NCI-H526 treated with DMSO at 0.1 percent for 48 hours (cell line): ENCODE measurements at regions not wholly inside any gene's neighbourhood (a gene's known extent, or its start where the extent isn't known, plus 50 kb on each side); places are given as distances from the start of the nearest gene placed in this dataset.
"Not testable (repeated sequence)": the region's sequence is repeated elsewhere in the genome, so short reads cannot be mapped to it uniquely, and the experiment has no call there.

Experiments used
- DNase-seq: peaks from one replicate; lab custom pipeline; 2025; lab: John Stamatoyannopoulos, UW

DNA sequence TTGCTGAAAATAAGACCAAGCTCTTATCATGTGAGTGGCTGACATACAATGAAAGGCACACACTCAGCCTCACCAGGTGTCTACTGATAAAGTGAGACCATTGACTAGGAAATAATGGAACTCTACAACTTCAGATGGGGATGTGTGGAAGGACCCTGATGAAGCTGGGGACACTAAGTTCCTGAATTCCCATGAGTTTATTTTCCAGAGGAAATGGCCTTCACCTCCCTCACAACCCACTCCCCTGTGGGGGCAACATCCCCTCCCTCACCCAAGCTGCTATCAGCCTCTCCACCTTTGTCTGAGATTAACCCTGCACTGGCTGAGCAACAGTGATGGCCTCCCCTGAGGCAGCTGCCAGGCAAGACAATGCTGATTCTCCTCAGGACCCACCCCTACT lies 55.2 kb upstream of the SMARCAD1 start:
- DNase-seq = no peak

DNA sequence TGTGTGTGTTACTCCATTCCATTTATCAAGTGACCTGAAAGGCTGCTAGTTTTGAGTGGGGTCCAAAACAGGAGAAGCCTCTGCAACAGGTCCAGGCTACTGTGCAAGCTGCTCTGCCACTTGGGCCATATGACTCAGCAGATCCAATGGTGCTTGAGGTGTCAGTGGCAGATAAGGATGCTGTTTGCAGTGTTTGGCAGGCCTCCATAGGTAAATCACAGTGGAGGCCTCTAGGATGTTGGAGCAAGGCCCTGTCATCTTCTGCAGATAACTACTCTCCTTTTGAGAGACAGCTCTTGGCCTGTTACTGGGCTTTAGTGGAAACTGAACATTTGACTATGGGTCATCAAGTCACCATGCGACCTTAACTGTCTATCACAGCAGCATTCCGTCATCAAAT lies 52.3 kb upstream of the SMARCAD1 start:
- DNase-seq = not testable (repeated sequence)

DNA sequence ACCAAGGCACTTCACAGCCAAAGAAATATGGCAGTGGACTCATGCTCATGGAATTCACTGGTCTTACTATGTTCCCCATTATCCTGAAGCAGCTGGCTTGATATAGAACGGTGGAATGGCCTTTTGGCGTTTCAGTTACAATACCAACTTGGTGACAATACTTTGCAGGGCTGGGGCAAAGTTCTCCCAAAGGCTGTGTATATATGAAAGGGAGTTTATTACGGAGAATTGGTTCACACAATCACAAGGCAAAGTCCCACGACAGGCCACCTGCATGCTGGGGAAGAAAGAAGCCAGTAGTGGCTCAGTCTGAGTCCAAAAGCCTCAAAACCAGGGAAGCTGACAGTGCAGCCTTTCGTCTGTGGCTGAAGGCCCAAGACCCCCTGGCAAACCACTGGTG lies 50.8 kb upstream of the SMARCAD1 start:
- no peak for DNase-seq
